SU-DHL-6 (cell line): ENCODE measurements at regions not wholly inside any gene's neighbourhood (a gene's known extent, or its start where the extent isn't known, plus 50 kb on each side); places are given as distances from the start of the nearest gene placed in this dataset.

ENCODE experiments used
- H2AFZ ChIP-seq: fragments of 200-600 bp; sonication (generic); 2 replicates; pipeline ENCODE4 v1.6.1; 2014; ENCODE audit warnings: low read depth, mild to moderate bottlenecking, moderate library complexity, mixed read lengths, antibody characterized with exemption, low read length; ENCODE audit not compliant: severe bottlenecking
- H3F3A ChIP-seq: fragments of 200-600 bp; shearing (Covaris generic); 2 replicates; pipeline ENCODE4 v1.6.0; 2016; ENCODE audit warnings: antibody characterized with exemption, mild to moderate bottlenecking; ENCODE audit not compliant: insufficient read depth
- H3K27ac ChIP-seq: fragments of 200-600 bp; sonication (generic); 2 replicates; pipeline ENCODE4 v1.5.1; 2016; ENCODE audit warnings: low read depth, mild to moderate bottlenecking, low read length, moderate library complexity, mixed read lengths
- H3K27me3 ChIP-seq: fragments of 200-600 bp; sonication (generic), shearing (Covaris generic); 2 replicates; pipeline ENCODE4 v1.6.0; 2014; ENCODE audit warnings: mild to moderate bottlenecking, low read length
- H3K36me3 ChIP-seq: fragments of 200-600 bp; sonication (generic); 2 replicates; pipeline ENCODE4 v1.6.1; 2014; ENCODE audit warnings: mild to moderate bottlenecking, low read length, mixed read lengths
- H3K4me2 ChIP-seq: fragments of 300-600, 200-600 bp; shearing (Covaris generic), sonication (generic); 2 replicates; pipeline ENCODE4 v1.6.0; 2014; ENCODE audit warnings: low read length, low read depth, mild to moderate bottlenecking; ENCODE audit not compliant: poor library complexity, severe bottlenecking
- H3K4me3 ChIP-seq: fragments of 200-600 bp; sonication (generic); 2 replicates; pipeline ENCODE4 v1.5.1; 2014; ENCODE audit warnings: antibody characterized with exemption, low read length, mild to moderate bottlenecking, mixed read lengths; ENCODE audit not compliant: insufficient read depth, poor library complexity, severe bottlenecking
- H3K79me2 ChIP-seq: fragments of 200-600 bp; sonication (generic); 2 replicates; pipeline ENCODE4 v1.6.1; 2014; ENCODE audit warnings: mild to moderate bottlenecking, low read length, moderate library complexity; ENCODE audit not compliant: insufficient read depth
- H3K9ac ChIP-seq: fragments of 200-600 bp; sonication (generic); 2 replicates; pipeline ENCODE4 v1.7.0; 2014; ENCODE audit warnings: mild to moderate bottlenecking, low read length
- H3K9me2 ChIP-seq: fragments of 200-600 bp; sonication (generic); replicated peaks from 2 replicates; pipeline ENCODE4 v1.6.1; 2014; ENCODE audit warnings: low read length; ENCODE audit not compliant: insufficient read depth
- H3K9me3 ChIP-seq: fragments of 200-600 bp; sonication (generic); 2 replicates; pipeline ENCODE4 v1.6.1; 2014; ENCODE audit warnings: low read length, mixed read lengths; ENCODE audit not compliant: insufficient read depth
- H4K20me1 ChIP-seq: fragments of 200-600 bp; sonication (generic); 2 replicates; pipeline ENCODE4 v1.6.1; 2014; ENCODE audit warnings: low read depth, mild to moderate bottlenecking, antibody characterized with exemption, low read length, moderate library complexity, mixed read lengths
- CTCF ChIP-seq: fragments of 200-600 bp; sonication (generic); IDR thresholded peaks from one replicate; pipeline ENCODE4 v1.5.1; 2017; ENCODE audit warnings: antibody characterized with exemption, mild to moderate bottlenecking, low read length, moderate library complexity; ENCODE audit not compliant: insufficient read depth, poor library complexity, severe bottlenecking
- EZH2phosphoT487 ChIP-seq: fragments of 200-600 bp; sonication (generic), shearing (Covaris generic); conservative IDR thresholded peaks from 2 replicates; pipeline ENCODE4 v1.6.1; 2018; ENCODE audit warnings: mild to moderate bottlenecking, antibody characterized with exemption, low read length, moderate library complexity, mixed read lengths

DNA sequence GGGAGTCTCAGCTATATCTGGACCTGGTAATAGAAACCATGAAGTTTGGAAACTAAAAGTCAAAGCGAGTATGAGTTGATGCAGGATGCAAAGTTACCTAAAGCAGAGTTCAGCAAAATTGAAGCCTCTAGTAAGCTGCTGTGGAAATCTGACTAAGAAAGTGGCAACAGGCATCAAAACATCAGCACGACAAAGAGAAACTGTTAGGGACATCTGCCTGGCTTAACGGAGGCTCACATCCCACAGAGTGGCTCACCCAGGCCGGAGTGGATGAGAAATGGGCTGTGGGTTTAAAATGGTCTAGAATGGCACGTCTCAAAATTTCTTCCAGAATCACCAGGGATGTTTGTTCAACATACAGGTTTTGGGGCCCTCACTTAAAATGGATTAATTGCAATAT is 164.1 kb upstream of the NPY start:
- Histone ChIP-seq H3K79me2 (no peaks in the 10 kb centered on the region), H3K27ac (no peak overlapping the region), H3K9ac (no peak overlapping the region), H3K36me3 (no peaks in the 10 kb centered on the region), H3K9me3 (no peaks in the 10 kb centered on the region), H3K27me3 (no peaks in the 10 kb centered on the region), H3K4me3 (no peak overlapping the region), H4K20me1 (no peaks in the 10 kb centered on the region), H2AFZ (no peak overlapping the region), H3F3A (no peaks in the 10 kb centered on the region), H3K4me2 (no peak overlapping the region), H3K9me2 (no peaks in the 10 kb centered on the region)
- TF ChIP-seq CTCF (no peak), EZH2phosphoT487 (no peak)

DNA sequence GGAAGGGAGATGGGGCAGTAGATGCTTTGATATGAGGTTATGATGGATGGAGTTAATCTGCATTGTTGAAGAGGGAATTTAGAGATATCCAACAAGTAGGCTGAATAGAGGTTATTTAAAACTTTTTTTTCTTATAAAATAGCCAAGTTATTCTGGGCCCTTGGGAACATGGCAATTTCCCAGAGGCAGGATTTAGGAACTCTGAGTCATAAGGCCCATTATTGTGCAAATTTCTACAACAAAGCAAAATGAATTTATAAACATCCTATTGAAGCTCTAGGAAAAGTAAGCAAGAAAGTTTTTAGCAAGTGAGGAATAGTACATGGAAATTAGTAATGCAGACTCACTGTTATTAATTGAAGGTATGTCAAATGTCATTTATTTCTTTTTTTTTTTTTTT is 160.9 kb upstream of the NPY start:
- no peaks in the 10 kb centered on the region for H3F3A ChIP-seq
- H3K27ac ChIP-seq: no peak overlapping the region
- no peak overlapping the region for H3K4me2 ChIP-seq
- no peaks in the 10 kb centered on the region for H3K9me3 ChIP-seq
- 0 out of 2 replicates have a peak, but pooled peaks cover 4% of the 10 kb centered on the region for H3K9me2 ChIP-seq
- no peaks in the 10 kb centered on the region for H3K27me3 ChIP-seq
- H3K79me2 ChIP-seq: no peaks in the 10 kb centered on the region
- H2AFZ ChIP-seq: no peak overlapping the region
- no peak overlapping the region for H3K4me3 ChIP-seq
- TF ChIP-seq EZH2phosphoT487 (no peak), CTCF (no peak)
- no peaks in the 10 kb centered on the region for H3K36me3 ChIP-seq
- H4K20me1 ChIP-seq: no peaks in the 10 kb centered on the region
- H3K9ac ChIP-seq: no peak overlapping the region

DNA sequence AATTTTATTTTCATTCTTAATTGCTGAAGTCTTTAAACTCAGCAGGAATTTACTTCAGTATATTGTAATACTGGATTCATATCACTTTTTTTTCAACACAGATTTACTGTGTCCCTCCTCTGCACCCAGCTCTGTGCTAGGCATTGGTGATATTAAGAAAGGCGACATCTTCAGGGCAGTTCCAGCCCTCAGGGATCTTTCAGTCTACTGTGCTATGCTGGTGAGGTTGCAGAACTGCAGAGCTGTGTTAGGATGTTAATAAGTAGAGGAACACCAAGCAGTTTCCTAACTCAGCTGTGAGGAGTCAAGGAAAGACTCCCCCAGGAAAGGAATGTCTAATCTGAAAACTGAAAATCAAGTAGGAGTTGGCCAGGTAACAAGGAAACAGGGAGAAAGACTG is 158.2 kb upstream of the NPY start:
- Histone ChIP-seq H3F3A (no peaks in the 10 kb centered on the region), H3K27me3 (no peaks in the 10 kb centered on the region), H3K79me2 (no peaks in the 10 kb centered on the region), H3K4me3 (no peak overlapping the region), H3K36me3 (no peaks in the 10 kb centered on the region), H2AFZ (no peak overlapping the region), H3K4me2 (no peak overlapping the region), H3K9me2 (0 out of 2 replicates have a peak, but pooled peaks cover 4% of the 10 kb centered on the region), H4K20me1 (no peaks in the 10 kb centered on the region), H3K9ac (no peak overlapping the region), H3K27ac (no peak overlapping the region), H3K9me3 (no peaks in the 10 kb centered on the region)
- TF ChIP-seq EZH2phosphoT487 (no peak), CTCF (no peak)
